Neural progenitor cell (in vitro differentiated cells): ENCODE measurements at regions not wholly inside any gene's neighbourhood (a gene's known extent, or its start where the extent isn't known, plus 50 kb on each side); places are given as distances from the start of the nearest gene placed in this dataset.

ENCODE experiments used
- EZH2 ChIP-seq: fragments of 200-600 bp; sonication (generic); IDR thresholded peaks from 2 replicates; pipeline ENCODE4 v1.6.1; 2017; ENCODE audit warnings: antibody characterized with exemption, mild to moderate bottlenecking, moderate library complexity
- EZH2phosphoT487 ChIP-seq: fragments of 200-600 bp; sonication (generic); IDR thresholded peaks from 2 replicates; pipeline ENCODE4 v1.6.1; 2017; ENCODE audit warnings: antibody characterized with exemption
- TF ChIP-seq, protein P1 (sequence below): fragments of 200-600 bp; sonication (generic); IDR thresholded peaks from 2 replicates; pipeline ENCODE4 v1.5.1; 2017; ENCODE audit warnings: antibody characterized with exemption, mild to moderate bottlenecking

- TF ChIP-seq, protein P1, sequence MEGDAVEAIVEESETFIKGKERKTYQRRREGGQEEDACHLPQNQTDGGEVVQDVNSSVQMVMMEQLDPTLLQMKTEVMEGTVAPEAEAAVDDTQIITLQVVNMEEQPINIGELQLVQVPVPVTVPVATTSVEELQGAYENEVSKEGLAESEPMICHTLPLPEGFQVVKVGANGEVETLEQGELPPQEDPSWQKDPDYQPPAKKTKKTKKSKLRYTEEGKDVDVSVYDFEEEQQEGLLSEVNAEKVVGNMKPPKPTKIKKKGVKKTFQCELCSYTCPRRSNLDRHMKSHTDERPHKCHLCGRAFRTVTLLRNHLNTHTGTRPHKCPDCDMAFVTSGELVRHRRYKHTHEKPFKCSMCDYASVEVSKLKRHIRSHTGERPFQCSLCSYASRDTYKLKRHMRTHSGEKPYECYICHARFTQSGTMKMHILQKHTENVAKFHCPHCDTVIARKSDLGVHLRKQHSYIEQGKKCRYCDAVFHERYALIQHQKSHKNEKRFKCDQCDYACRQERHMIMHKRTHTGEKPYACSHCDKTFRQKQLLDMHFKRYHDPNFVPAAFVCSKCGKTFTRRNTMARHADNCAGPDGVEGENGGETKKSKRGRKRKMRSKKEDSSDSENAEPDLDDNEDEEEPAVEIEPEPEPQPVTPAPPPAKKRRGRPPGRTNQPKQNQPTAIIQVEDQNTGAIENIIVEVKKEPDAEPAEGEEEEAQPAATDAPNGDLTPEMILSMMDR = no peak
- TF ChIP-seq EZH2 = no peak
- TF ChIP-seq EZH2phosphoT487 = no peak
These were observed 97.0 kb upstream of the SMARCA2 start for GRCh38 chr9:1918108-1918507.
